ENCODE measurements at regions not wholly inside any gene's neighbourhood (a gene's known extent, or its start where the extent isn't known, plus 50 kb on each side); places are given as distances from the start of the nearest gene placed in this dataset.
"Not testable (repeated sequence)": the region's sequence is repeated elsewhere in the genome, so short reads cannot be mapped to it uniquely, and the experiment has no call there.

DNA sequence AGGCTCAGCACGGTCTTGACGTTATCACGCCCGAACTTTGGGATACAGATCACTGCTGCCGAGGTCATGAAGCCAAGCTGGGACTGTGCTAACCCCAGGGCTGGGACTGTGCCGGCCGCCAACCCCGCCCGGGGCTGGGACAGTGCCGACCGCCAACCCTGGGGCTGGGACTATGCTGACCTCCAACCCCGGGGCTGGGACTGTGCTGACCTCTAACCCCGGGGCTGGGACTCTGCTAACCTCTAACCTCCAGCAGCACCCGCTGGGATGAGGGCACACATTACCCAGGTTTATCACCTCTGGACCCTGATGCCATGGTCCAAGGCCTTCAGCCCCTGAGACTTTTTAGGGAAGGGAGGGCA, 129.7 kb downstream of the IGLL1 start:
- peaks cover 3% of the 10 kb centered on the region for H3K27me3 ChIP-seq (ENCODE audit: control insufficient read depth, insufficient read depth, low read length)
- no peak for DNase-seq (ENCODE audit: low read depth)
- no peaks in the 10 kb centered on the region for H3K36me3 ChIP-seq (ENCODE audit: control insufficient read depth, insufficient read depth, low read length)
- TF ChIP-seq, protein P1, sequence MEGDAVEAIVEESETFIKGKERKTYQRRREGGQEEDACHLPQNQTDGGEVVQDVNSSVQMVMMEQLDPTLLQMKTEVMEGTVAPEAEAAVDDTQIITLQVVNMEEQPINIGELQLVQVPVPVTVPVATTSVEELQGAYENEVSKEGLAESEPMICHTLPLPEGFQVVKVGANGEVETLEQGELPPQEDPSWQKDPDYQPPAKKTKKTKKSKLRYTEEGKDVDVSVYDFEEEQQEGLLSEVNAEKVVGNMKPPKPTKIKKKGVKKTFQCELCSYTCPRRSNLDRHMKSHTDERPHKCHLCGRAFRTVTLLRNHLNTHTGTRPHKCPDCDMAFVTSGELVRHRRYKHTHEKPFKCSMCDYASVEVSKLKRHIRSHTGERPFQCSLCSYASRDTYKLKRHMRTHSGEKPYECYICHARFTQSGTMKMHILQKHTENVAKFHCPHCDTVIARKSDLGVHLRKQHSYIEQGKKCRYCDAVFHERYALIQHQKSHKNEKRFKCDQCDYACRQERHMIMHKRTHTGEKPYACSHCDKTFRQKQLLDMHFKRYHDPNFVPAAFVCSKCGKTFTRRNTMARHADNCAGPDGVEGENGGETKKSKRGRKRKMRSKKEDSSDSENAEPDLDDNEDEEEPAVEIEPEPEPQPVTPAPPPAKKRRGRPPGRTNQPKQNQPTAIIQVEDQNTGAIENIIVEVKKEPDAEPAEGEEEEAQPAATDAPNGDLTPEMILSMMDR (IDR thresholded peaks at IDR 0.05; ENCODE audit: insufficient read depth, low read length, poor library complexity, severe bottlenecking), result no peak
- H3K4me3 ChIP-seq (ENCODE audit: low read depth, low read length), result no peak overlapping the region

DNA sequence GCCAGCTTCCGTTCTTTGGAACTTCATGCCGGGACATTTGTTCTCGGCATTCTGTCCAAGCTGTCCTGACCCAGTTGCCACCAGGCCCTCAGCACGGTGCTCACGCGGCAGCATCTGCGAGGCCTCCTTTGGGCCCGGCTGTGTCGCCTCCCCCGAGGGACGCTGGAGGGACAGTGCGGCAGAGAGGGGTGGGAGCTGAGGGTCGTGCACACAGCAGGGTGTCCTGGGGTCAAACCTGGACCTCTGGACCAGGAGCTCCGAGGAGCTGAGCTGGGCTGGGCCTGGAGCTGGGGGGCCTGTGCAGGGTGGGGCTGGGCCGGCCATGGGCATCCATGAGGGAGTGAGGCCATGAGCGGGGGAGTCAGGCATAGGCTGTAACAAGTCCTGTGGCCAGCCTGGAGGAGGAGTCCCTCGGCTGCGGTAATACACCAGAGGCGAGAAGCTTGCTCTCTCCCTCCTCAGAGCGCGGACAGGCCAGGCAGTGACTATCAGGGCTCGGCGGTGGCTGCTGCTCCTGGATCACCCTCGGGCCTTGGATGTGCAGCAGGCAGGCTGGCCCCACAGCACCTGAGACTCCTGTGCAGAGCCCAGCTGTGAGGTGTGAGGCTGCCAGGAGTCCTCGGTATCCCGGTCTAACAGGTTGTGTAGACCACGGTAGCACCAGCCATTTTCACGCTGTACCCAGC, 130.2 kb downstream of the IGLL1 start:
- not testable (repeated sequence) for H3K27me3 ChIP-seq (ENCODE audit: control insufficient read depth, insufficient read depth, low read length); H3K4me3 ChIP-seq (ENCODE audit: low read depth, low read length); DNase-seq (ENCODE audit: low read depth); H3K36me3 ChIP-seq (ENCODE audit: control insufficient read depth, insufficient read depth, low read length)

DNA sequence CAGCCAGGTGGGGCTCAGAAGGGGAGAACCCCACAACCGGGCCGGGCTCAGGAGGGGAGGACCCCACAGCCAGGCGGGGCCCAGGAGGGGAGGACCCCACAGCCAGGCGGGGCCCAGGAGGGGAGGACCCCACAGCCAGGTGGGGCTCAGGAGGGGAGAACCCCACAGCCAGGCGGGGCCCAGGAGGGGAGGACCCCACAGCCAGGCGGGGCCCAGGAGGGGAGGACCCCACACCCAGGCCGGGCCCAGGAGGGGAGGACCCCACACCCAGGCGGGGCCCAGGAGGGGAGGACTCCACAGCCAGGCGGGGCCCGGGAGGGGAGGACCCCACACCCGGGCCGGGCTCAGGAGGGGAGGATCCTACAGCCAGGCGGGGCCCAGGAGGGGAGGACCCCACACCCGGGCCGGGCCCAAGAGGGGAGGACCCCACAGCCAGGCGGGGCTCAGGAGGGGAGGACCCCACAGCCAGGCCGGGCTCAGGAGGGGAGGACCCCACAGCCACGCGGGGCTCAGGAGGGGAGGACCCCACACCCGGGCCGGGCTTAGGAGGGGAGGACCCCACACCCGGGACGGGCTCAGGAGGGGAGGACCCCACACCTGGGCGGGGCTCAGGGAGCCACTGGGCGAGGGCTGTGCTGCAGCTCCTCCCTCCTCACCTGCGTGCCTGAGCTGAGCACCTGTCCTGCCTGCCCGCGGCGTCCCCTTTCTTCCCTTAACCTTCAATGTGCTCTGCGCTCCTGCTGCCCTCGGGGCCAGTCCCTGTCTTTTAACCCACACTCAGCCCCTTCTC, 131.4 kb downstream of the IGLL1 start:
- not testable (repeated sequence) for DNase-seq (ENCODE audit: low read depth); H3K4me3 ChIP-seq (ENCODE audit: low read depth, low read length); H3K27me3 ChIP-seq (ENCODE audit: control insufficient read depth, insufficient read depth, low read length); H3K36me3 ChIP-seq (ENCODE audit: control insufficient read depth, insufficient read depth, low read length)

DNA sequence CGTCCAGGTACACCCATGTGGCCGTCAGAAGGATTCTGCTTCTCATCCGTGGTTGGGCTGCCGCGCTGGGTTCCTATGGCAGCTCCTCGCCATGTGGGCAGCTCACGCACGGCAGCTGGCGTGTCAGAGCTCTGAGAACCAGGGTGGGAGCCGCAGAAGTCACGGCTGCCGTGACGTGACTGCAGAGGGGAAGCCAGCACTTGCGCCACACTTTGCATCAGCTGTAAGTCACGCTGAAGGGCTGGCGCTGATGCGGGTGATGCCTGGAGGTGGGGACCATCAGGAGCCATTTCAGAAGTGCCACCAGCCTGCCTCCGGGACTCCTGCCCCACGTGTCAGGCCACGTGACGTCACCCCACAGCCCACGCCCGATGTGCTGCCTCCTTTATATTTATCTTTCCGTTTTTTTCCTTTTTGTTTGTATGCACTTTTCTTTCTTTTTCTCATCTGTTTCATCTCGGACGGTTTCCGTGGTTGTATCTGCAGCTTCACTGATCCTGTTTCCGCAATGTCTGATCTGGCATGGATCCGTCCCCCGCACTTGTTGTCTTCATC, 133.2 kb downstream of the IGLL1 start:
- Histone ChIP-seq H3K4me3 (ENCODE audit: low read depth, low read length) (no peak overlapping the region), H3K36me3 (ENCODE audit: control insufficient read depth, insufficient read depth, low read length) (no peaks in the 10 kb centered on the region), H3K27me3 (ENCODE audit: control insufficient read depth, insufficient read depth, low read length) (no peaks in the 10 kb centered on the region)
- DNase-seq (ENCODE audit: low read depth), result no peak
- TF ChIP-seq, protein P1 (IDR thresholded peaks at IDR 0.05; ENCODE audit: insufficient read depth, low read length, poor library complexity, severe bottlenecking), result no peak

DNA sequence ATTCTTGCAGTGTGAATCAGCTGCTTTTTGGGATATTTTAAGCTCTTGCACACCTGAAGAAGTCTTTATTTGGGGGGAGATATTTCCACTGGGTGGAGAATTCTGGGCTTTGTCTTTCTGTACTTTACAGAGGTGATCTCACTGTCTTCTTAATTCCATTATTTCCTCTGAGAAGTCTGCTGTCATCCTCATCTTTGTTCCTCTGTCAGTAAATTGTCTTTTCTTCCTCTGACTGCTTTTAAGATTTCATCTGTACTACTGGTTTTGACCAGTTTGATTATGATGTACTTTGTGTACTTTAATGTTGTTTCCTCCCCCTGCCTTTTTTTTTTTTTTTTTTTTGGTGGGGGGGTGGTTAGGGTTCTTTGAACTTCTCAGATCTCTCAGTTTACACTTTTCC, 133.9 kb downstream of the IGLL1 start:
- H3K27me3 ChIP-seq (ENCODE audit: control insufficient read depth, insufficient read depth, low read length); DNase-seq (ENCODE audit: low read depth); H3K4me3 ChIP-seq (ENCODE audit: low read depth, low read length); H3K36me3 ChIP-seq (ENCODE audit: control insufficient read depth, insufficient read depth, low read length): not testable (repeated sequence)

DNA sequence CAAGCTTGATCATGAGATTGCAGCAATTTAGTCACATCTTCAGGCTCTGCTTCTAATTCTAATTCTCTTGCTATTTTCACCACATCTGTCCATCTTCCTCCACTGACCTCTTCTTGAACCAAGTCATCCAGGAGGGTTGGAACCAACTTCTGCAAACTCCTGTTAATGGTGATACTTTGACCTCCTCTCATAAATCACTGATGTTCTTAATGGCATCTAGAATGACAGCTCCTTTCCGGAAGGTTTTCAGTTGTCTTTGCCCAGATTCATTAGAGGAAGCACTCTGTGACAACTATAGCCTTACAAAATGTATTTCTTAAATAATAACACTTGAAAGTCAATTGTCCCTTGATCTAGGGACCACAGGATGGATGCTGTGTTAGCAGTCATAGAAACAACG, 136.2 kb downstream of the IGLL1 start:
- H3K4me3 ChIP-seq (ENCODE audit: low read depth, low read length); H3K27me3 ChIP-seq (ENCODE audit: control insufficient read depth, insufficient read depth, low read length); DNase-seq (ENCODE audit: low read depth); H3K36me3 ChIP-seq (ENCODE audit: control insufficient read depth, insufficient read depth, low read length): not testable (repeated sequence)

DNA sequence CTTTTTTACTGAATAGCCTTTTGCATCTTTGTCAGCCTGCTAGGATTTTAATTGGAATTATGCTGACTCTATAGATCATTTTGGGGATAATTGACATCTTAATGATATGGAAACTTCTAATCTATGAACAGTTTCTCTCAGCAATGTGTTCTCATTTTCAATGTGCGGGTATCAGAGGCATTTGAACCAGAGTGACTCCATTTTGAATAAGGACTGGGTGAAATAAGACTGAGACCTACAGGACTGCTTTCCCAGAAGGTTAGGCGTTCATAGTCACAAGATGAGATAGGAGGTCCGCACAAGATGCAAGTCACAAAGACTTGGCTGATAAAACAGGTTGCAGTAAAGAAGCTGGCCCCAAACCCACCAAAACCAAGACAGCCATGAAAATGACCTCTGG, 140.5 kb downstream of the IGLL1 start:
- not testable (repeated sequence) for H3K36me3 ChIP-seq (ENCODE audit: control insufficient read depth, insufficient read depth, low read length); DNase-seq (ENCODE audit: low read depth); H3K4me3 ChIP-seq (ENCODE audit: low read depth, low read length); H3K27me3 ChIP-seq (ENCODE audit: control insufficient read depth, insufficient read depth, low read length)

DNA sequence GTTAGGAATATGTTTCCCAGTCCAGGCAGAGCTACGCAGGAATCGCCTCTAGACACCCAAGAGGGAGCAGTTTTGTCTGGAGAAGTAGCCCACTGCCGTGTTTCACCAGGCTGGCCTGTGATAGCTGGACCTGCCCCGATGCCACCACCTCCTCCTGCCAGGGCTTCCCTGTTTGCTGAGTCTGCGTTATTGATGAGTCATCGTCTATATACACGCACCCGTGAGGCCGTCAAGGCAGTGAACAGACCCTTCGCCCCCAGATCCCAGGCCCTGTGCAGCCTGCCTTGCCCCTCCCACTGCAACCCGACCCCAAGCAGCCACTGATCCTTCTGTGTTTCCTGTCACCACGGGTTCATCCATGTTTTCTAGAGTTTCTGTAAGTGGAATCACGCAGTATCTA, 141.9 kb downstream of the IGLL1 start:
- TF ChIP-seq, protein P1 (IDR thresholded peaks at IDR 0.05; ENCODE audit: insufficient read depth, low read length, poor library complexity, severe bottlenecking), result no peak
- no peak for DNase-seq (ENCODE audit: low read depth)
- no peaks in the 10 kb centered on the region for H3K27me3 ChIP-seq (ENCODE audit: control insufficient read depth, insufficient read depth, low read length)

More for the DNA sequence above, 141.9 kb downstream of the IGLL1 start:
- no peak overlapping the region for H3K4me3 ChIP-seq (ENCODE audit: low read depth, low read length)
- H3K36me3 ChIP-seq (ENCODE audit: control insufficient read depth, insufficient read depth, low read length), result no peaks in the 10 kb centered on the region

Measured in kidney epithelial cell (primary cell).